GM21360 (cell line): ENCODE measurements at regions not wholly inside any gene's neighbourhood (a gene's known extent, or its start where the extent isn't known, plus 50 kb on each side); places are given as distances from the start of the nearest gene placed in this dataset.
"Not testable (repeated sequence)": the region's sequence is repeated elsewhere in the genome, so short reads cannot be mapped to it uniquely, and the experiment has no call there.

Experiments
- ATAC-seq: cut with Tn5 transposase; IDR thresholded peaks from one replicate; pipeline ENCODE4 v1.9.1; 2021; ENCODE audit warnings: mild to moderate bottlenecking, moderate library complexity; ENCODE audit not compliant: unreplicated experiment

GRCh38 chr1:106292130-106292529 is 764.3 kb upstream of the PRMT6 start:
- no peak for ATAC-seq

- ATAC-seq: no peak
Measured at GRCh38 chr1:106296431-106296830, 760.0 kb upstream of the PRMT6 start.

GRCh38 chr1:106304106-106304505 is 752.4 kb upstream of the PRMT6 start:
- no peak for ATAC-seq

- ATAC-seq: no peak
Measured at GRCh38 chr1:106319612-106320011, 736.9 kb upstream of the PRMT6 start.

GRCh38 chr1:106325600-106325999 is 730.9 kb upstream of the PRMT6 start:
- no peak for ATAC-seq

- no peak for ATAC-seq
Measured at GRCh38 chr1:106344494-106344893, 712.0 kb upstream of the PRMT6 start.

GRCh38 chr1:106360252-106360651 is 696.2 kb upstream of the PRMT6 start:
- ATAC-seq: no peak

- no peak for ATAC-seq
Measured at GRCh38 chr1:106366627-106367319, 689.7 kb upstream of the PRMT6 start.

GRCh38 chr1:106378261-106378660 is 678.2 kb upstream of the PRMT6 start:
- ATAC-seq: no peak

- no peak for ATAC-seq
Measured at GRCh38 chr1:106380772-106381171, 675.7 kb upstream of the PRMT6 start.

- ATAC-seq: not testable (repeated sequence)
Measured at GRCh38 chr1:106389160-106389559, 667.3 kb upstream of the PRMT6 start.

GRCh38 chr1:106393046-106393445 is 663.4 kb upstream of the PRMT6 start:
- no peak for ATAC-seq

- no peak for ATAC-seq
Measured at GRCh38 chr1:106396020-106396419, 660.5 kb upstream of the PRMT6 start.

GRCh38 chr1:106398391-106398790 is 658.1 kb upstream of the PRMT6 start:
- no peak for ATAC-seq

- no peak for ATAC-seq
Measured at GRCh38 chr1:106406114-106406513, 650.4 kb upstream of the PRMT6 start.

GRCh38 chr1:106412321-106412720 is 644.2 kb upstream of the PRMT6 start:
- not testable (repeated sequence) for ATAC-seq

GRCh38 chr1:106435269-106435668 is 621.2 kb upstream of the PRMT6 start:
- ATAC-seq: peak; percentile 59

- no peak for ATAC-seq
Measured at GRCh38 chr1:106439475-106439874, 617.0 kb upstream of the PRMT6 start.

- ATAC-seq: no peak
Measured at GRCh38 chr1:106447466-106447865, 609.0 kb upstream of the PRMT6 start.

GRCh38 chr1:106456832-106457231 is 599.6 kb upstream of the PRMT6 start:
- ATAC-seq: no peak

GRCh38 chr1:106457368-106457767 is 599.1 kb upstream of the PRMT6 start:
- ATAC-seq: no peak

GRCh38 chr1:106458866-106459265 is 597.6 kb upstream of the PRMT6 start:
- no peak for ATAC-seq

GRCh38 chr1:106459418-106459817 is 597.1 kb upstream of the PRMT6 start:
- ATAC-seq: no peak
